ENCODE measurements at regions not wholly inside any gene's neighbourhood (a gene's known extent, or its start where the extent isn't known, plus 50 kb on each side); places are given as distances from the start of the nearest gene placed in this dataset.

- TF ChIP-seq POLR2A (IDR thresholded peaks at IDR 0.05): no peak
- no peak for TF ChIP-seq CTCF (IDR thresholded peaks at IDR 0.05)
Observed at GRCh38 chr4:138513535-138513934, 271.4 kb upstream of the SLC7A11 start.
